COLO668 (cell line): ENCODE measurements at regions not wholly inside any gene's neighbourhood (a gene's known extent, or its start where the extent isn't known, plus 50 kb on each side); places are given as distances from the start of the nearest gene placed in this dataset.

Experiments used
- DNase-seq: peaks from one replicate; lab custom pipeline; 2025; ENCODE audit not compliant: unreplicated experiment; lab: John Stamatoyannopoulos, UW

- DNase-seq, result no peak
Measured at GRCh38 chr6:98581705-98582104, 252.7 kb upstream of the POU3F2 start.

GRCh38 chr6:98583506-98583905, 250.9 kb upstream of the POU3F2 start:
- DNase-seq, result no peak

GRCh38 chr6:98586163-98586562, 248.2 kb upstream of the POU3F2 start:
- no peak for DNase-seq

GRCh38 chr6:98587555-98587954, 246.8 kb upstream of the POU3F2 start:
- no peak for DNase-seq

- DNase-seq, result no peak
Measured at GRCh38 chr6:98589536-98589935, 244.8 kb upstream of the POU3F2 start.

- DNase-seq, result no peak
Measured at GRCh38 chr6:98590136-98590681, 244.2 kb upstream of the POU3F2 start.

- no peak for DNase-seq
Measured at GRCh38 chr6:98590997-98591396, 243.4 kb upstream of the POU3F2 start.

- DNase-seq, result no peak
Measured at GRCh38 chr6:98593676-98594075, 240.7 kb upstream of the POU3F2 start.

- no peak for DNase-seq
Measured at GRCh38 chr6:98601716-98602115, 232.7 kb upstream of the POU3F2 start.

- DNase-seq, result no peak
Measured at GRCh38 chr6:98605705-98606104, 228.7 kb upstream of the POU3F2 start.

GRCh38 chr6:98627129-98627775, 207.1 kb upstream of the POU3F2 start:
- DNase-seq, result no peak

GRCh38 chr6:98633886-98634285, 200.5 kb upstream of the POU3F2 start:
- DNase-seq, result no peak

- no peak for DNase-seq
Measured at GRCh38 chr6:98634569-98634968, 199.8 kb upstream of the POU3F2 start.

GRCh38 chr6:98635191-98635590, 199.2 kb upstream of the POU3F2 start:
- no peak for DNase-seq

GRCh38 chr6:98636941-98637340, 197.4 kb upstream of the POU3F2 start:
- no peak for DNase-seq

- no peak for DNase-seq
Measured at GRCh38 chr6:98639089-98639635, 195.2 kb upstream of the POU3F2 start.

GRCh38 chr6:98640366-98640765, 194.0 kb upstream of the POU3F2 start:
- no peak for DNase-seq

GRCh38 chr6:98641949-98642719, 192.2 kb upstream of the POU3F2 start:
- no peak for DNase-seq

GRCh38 chr6:98644063-98644462, 190.3 kb upstream of the POU3F2 start:
- no peak for DNase-seq

- DNase-seq, result no peak
Measured at GRCh38 chr6:98648211-98648914, 186.0 kb upstream of the POU3F2 start.

GRCh38 chr6:98650941-98651340, 183.4 kb upstream of the POU3F2 start:
- DNase-seq, result no peak
